SK-N-SH treated with all-trans-retinoic acid at 6 μM for 48 hours (cell line): ENCODE measurements at regions not wholly inside any gene's neighbourhood (a gene's known extent, or its start where the extent isn't known, plus 50 kb on each side); places are given as distances from the start of the nearest gene placed in this dataset.

ENCODE experiments used
- CSDC2 ChIP-seq: fragments of 250-450 bp; sonication (Bioruptor Pico); IDR thresholded peaks from 2 replicates; pipeline ENCODE4 v1.5.0; 2020; ENCODE audit warnings: mild to moderate bottlenecking, moderate library complexity
- RARB ChIP-seq: fragments of 250-450 bp; sonication (Bioruptor Pico); IDR thresholded peaks from 2 replicates; pipeline ENCODE4 v1.8.0; 2021; ENCODE audit warnings: mild to moderate bottlenecking, moderate library complexity
- ZFP3 ChIP-seq: fragments of 250-450 bp; sonication (Bioruptor Pico); IDR thresholded peaks from 2 replicates; pipeline ENCODE4 v1.5.0; 2020; ENCODE audit warnings: mild to moderate bottlenecking, moderate library complexity
- ZNF8 ChIP-seq: fragments of 450-650 bp; formaldehyde crosslinking; IDR thresholded peaks from 2 replicates; pipeline ENCODE4 v1.5.0; 2020; ENCODE audit warnings: mild to moderate bottlenecking, moderate library complexity
- TF ChIP-seq, protein P1 (sequence below): fragments of 250-450 bp; sonication (Bioruptor Pico); IDR thresholded peaks from 2 replicates; pipeline ENCODE4 v1.5.1; 2021; ENCODE audit warnings: mild to moderate bottlenecking, moderate library complexity
- TF ChIP-seq, protein P2 (sequence below): fragments of 250-450 bp; sonication (Bioruptor Pico); IDR thresholded peaks from 2 replicates; pipeline ENCODE4 v1.5.1; 2020; ENCODE audit warnings: low read depth, mild to moderate bottlenecking, moderate library complexity
- TF ChIP-seq, protein P3 (sequence below): fragments of 250-450 bp; sonication (Bioruptor Pico); IDR thresholded peaks from 2 replicates; pipeline ENCODE4 v1.5.0; 2020; ENCODE audit warnings: mild to moderate bottlenecking, moderate library complexity

DNA sequence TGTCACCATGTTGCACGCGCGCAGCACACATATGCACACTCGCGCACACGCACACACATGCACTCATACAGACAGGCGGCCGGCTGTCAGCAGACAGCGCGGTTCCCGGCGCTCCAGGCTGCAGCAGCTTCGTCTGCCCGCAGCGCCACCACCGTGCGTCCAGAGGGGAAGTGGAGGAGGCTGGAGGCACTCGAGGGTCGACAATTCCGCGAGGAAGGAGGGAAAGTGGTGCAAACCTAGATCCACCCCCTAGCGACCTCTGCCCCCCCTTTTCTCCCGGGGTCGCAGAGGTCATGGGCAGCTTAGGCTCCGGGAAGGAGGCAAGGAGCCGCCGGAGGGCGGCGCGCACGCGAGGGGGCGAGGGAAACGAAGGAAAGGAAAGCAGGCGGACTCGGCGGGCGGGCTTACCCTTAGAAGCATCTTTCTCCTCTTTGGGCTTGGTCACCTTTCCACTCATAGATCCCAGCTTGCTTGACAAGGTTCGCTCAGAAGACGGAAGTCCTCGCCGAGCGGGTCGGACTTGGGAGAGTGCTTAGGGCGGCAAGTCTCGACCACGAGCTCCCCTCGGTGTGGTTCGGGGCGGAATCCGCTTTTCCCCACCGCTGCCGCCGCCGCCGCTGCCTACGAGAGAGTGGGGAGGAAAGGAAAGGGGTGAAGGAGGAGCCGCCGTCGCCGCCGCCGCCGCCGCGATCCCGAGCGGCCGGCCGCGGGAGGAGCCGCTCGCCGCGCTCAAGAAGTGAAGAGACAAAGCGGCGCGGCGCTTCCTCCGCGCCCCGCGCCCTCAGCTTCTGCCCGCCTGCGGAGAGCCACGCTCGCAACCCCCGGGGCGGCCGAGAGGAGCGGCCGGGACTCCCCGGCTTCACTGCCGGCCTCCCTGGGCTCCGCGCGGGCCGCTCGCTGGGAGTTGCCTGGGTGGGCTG, 326.6 kb upstream of the F9 start:
- TF ChIP-seq, protein P1, sequence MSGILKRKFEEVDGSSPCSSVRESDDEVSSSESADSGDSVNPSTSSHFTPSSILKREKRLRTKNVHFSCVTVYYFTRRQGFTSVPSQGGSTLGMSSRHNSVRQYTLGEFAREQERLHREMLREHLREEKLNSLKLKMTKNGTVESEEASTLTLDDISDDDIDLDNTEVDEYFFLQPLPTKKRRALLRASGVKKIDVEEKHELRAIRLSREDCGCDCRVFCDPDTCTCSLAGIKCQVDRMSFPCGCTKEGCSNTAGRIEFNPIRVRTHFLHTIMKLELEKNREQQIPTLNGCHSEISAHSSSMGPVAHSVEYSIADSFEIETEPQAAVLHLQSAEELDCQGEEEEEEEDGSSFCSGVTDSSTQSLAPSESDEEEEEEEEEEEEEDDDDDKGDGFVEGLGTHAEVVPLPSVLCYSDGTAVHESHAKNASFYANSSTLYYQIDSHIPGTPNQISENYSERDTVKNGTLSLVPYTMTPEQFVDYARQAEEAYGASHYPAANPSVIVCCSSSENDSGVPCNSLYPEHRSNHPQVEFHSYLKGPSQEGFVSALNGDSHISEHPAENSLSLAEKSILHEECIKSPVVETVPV (CRISPR knock-in tag) = no peak
- TF ChIP-seq, protein P2, sequence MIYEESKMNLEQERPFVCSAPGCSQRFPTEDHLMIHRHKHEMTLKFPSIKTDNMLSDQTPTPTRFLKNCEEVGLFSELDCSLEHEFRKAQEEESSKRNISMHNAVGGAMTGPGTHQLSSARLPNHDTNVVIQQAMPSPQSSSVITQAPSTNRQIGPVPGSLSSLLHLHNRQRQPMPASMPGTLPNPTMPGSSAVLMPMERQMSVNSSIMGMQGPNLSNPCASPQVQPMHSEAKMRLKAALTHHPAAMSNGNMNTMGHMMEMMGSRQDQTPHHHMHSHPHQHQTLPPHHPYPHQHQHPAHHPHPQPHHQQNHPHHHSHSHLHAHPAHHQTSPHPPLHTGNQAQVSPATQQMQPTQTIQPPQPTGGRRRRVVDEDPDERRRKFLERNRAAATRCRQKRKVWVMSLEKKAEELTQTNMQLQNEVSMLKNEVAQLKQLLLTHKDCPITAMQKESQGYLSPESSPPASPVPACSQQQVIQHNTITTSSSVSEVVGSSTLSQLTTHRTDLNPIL (CRISPR knock-in tag) = no peak
- TF ChIP-seq ZFP3 (CRISPR knock-in tag) (no peak), ZNF8 (no peak), RARB (CRISPR knock-in tag) (no peak), CSDC2 (CRISPR knock-in tag) (no peak)
- TF ChIP-seq, protein P3, sequence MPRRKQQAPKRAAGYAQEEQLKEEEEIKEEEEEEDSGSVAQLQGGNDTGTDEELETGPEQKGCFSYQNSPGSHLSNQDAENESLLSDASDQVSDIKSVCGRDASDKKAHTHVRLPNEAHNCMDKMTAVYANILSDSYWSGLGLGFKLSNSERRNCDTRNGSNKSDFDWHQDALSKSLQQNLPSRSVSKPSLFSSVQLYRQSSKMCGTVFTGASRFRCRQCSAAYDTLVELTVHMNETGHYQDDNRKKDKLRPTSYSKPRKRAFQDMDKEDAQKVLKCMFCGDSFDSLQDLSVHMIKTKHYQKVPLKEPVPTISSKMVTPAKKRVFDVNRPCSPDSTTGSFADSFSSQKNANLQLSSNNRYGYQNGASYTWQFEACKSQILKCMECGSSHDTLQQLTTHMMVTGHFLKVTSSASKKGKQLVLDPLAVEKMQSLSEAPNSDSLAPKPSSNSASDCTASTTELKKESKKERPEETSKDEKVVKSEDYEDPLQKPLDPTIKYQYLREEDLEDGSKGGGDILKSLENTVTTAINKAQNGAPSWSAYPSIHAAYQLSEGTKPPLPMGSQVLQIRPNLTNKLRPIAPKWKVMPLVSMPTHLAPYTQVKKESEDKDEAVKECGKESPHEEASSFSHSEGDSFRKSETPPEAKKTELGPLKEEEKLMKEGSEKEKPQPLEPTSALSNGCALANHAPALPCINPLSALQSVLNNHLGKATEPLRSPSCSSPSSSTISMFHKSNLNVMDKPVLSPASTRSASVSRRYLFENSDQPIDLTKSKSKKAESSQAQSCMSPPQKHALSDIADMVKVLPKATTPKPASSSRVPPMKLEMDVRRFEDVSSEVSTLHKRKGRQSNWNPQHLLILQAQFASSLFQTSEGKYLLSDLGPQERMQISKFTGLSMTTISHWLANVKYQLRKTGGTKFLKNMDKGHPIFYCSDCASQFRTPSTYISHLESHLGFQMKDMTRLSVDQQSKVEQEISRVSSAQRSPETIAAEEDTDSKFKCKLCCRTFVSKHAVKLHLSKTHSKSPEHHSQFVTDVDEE (CRISPR knock-in tag) = no peak
